H1 (cell line): ENCODE measurements at regions not wholly inside any gene's neighbourhood (a gene's known extent, or its start where the extent isn't known, plus 50 kb on each side); places are given as distances from the start of the nearest gene placed in this dataset.

Experiments used
- RXRA ChIP-seq: IDR thresholded peaks from 2 replicates; pipeline ENCODE4 v1.6.1; 2011; ENCODE audit warnings: low read depth, mild to moderate bottlenecking, low read length, moderate library complexity; ENCODE audit not compliant: insufficient read depth
- TAF1 ChIP-seq: IDR thresholded peaks from 2 replicates; pipeline ENCODE4 v1.6.1; 2011; ENCODE audit warnings: mild to moderate bottlenecking, low read depth, low read length

- no peak for TF ChIP-seq RXRA
- no peak for TF ChIP-seq TAF1
Measured at GRCh38 chr5:39697881-39698280, 273.1 kb upstream of the DAB2 start (continued).
